Stimulated activated CD8-positive, alpha-beta memory T cell treated with anti-CD3 and anti-CD28 coated beads, Interleukin-4, amount 100 ng/mL, for 24 hours (primary cell): ENCODE measurements at regions not wholly inside any gene's neighbourhood (a gene's known extent, or its start where the extent isn't known, plus 50 kb on each side); places are given as distances from the start of the nearest gene placed in this dataset.
"Not testable (repeated sequence)": the region's sequence is repeated elsewhere in the genome, so short reads cannot be mapped to it uniquely, and the experiment has no call there.

Experiments
- DNase-seq: peaks from one replicate; pipeline ENCODE4 v3.0.0-alpha.2; 2020; ENCODE audit warnings: low read depth

DNA sequence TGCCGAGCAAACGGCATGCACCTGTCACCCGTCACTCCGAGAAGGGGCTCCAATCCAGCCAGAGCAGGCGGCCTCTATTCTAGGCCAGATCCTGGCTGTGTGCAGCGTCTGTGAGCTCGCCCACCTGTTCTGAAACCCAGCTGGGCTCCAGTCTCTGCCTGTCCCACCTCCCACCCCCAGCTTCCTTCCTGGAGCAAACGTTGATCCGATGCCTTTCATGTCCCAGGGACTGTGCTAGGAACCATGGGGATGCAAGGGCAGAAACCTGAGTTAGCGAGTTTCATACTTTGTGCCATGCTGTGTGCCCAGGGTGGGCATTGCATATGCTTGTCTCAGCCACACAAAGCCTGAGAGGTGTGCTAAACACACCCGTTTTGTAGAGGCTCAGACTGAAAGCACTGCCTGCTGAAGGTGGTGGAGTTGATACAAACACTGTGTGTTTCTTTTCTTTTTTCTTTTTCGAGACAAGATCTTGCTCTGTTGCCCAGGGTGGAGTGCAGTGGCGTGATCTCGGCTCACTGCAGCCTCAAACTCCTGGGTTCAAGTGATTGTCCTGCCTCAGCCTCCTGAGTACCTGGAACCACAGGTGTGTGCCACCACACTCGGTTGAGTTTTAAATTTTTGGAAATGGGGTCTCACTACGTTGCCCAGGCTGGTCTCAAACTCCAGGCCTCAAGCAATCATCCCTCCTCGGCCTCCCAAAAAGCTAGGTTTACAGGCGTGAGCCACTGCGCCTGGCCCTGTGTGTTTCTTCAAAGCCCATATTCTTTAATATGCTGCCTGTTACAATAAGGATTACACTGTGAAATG is 84.1 kb upstream of the MED13L start:
- DNase-seq = no peak

GRCh38 chr12:116365114-116365513 is 87.6 kb upstream of the MED13L start:
- no peak for DNase-seq

- DNase-seq = no peak
Observed at GRCh38 chr12:116365606-116366455, 88.3 kb upstream of the MED13L start.

DNA sequence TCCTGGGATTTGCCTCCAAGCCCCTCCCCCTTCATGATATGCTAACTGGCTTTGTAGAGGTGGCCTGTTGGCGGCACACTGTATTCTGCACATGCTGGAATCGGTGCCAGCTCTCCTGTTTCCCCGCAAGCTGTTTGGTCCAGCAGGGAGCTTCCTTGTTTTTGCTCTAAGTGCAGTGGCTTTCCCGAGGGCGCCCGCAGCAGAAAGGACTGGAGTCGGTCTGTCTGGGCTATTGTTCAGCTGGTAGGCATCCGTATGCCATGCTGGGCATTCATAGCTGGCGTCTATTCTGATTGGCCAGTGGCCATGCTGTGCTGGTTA is 88.9 kb upstream of the MED13L start:
- no peak for DNase-seq

DNA sequence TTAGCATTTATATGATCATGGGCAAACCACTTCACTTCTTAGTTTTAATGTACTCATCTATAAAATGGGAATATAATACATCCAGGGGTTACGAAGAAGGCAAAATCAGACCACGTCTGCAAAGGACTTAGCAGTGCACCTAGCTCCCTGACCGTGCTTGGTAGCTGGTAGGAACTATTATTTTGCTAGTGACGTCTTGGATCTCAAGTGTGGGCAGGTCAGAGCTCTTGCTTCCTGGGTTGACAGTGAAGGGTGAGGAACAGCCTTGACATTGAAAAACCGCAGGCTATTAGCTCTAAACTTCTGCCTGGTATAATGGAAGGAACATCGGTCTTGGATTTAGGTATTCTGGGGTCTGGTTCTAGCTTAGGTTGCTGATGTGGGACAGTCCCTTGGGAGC is 89.3 kb upstream of the MED13L start:
- DNase-seq = no peak

- DNase-seq = no peak
Observed at GRCh38 chr12:116368196-116369194, 91.0 kb upstream of the MED13L start.

GRCh38 chr12:116370004-116370404 is 92.5 kb upstream of the MED13L start:
- no peak for DNase-seq

DNA sequence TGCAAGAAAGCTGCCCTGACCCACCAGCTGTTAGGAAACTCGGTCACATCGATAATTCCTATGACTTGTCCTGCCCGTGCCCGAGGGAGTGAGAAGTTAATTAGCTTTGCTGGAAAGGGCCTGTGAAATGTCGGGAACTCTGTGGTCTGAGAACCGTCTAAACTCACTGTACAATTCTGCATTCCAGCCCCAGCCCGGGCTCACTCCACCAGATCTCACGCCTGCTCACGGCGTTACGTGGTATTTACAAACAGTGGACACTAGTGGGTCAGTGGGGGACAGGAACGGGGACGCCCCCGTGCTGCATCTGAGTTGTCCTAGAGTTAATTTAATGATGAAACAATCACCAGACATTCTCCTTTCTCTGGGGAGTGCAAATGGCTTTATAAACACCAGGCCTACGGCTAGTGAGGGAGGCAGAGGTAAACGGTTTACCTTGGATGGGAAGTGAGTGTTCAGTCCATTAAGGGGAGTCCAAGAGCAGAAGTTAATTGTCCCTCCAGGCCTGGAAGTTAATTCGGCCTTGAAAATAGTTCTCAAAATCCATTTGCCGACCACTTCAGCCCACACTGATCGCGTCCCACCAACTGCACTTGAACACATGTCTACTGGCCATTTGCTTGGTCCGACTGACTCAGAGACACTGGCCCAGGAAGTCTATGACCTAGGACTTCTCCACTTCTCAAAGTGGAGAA is 93.5 kb upstream of the MED13L start:
- no peak for DNase-seq

DNA sequence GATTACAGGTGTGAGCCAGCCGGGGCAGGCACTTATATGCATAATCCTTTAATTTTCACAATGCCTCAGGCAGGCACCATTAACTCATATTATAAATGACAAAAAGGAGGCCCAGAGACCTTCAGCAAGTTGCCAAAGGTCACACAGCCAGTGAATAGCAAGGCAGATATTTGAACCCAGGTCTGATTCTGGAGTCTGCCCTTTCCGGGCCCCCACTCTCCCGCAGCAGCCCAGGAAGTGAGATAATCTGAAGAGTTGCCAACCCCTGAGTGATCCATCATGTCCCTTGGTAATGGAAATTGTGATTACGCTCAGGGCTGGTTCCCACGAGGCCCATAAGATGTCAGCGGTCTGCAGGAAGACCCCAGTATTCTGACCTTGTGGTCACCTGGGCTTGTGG is 95.3 kb upstream of the MED13L start:
- no peak for DNase-seq

DNA sequence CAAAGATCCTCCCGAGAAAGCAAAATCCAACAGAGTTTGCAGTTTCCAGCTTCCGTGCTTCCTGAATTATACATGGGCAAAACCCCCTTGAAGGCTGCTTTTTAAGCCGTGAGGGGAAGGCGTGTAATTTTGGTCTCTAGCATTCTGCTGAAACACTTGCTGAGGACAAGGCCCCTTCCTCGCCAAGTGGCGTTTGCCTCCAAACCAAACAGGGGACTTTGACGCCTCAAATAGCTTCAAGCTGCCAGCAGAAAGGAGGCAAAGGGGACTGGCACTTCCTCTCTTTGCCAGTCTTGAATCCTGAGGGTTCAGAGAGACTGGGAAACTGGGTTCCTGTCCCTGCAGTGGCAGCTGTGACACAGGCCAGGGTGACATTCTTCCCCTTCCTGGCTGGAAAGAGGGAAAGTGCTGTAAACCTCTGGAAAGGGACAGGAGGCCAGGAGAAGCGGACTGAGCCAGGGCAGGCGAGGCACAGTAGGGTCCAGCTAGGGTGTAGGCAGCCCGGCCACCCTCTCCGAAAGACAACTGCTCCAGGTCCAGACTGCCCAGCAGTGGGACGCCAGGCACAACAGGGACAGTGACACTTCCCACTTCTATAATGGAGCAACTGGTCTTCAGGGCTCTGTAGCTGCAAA is 96.2 kb upstream of the MED13L start:
- DNase-seq = no peak

GRCh38 chr12:116374207-116374606 is 96.7 kb upstream of the MED13L start:
- DNase-seq = no peak

- DNase-seq = no peak
Observed at GRCh38 chr12:116375278-116375842, 97.9 kb upstream of the MED13L start.

GRCh38 chr12:116376354-116377193 is 99.1 kb upstream of the MED13L start:
- no peak for DNase-seq

GRCh38 chr12:116377194-116377571 is 99.7 kb upstream of the MED13L start:
- DNase-seq = not testable (repeated sequence)

DNA sequence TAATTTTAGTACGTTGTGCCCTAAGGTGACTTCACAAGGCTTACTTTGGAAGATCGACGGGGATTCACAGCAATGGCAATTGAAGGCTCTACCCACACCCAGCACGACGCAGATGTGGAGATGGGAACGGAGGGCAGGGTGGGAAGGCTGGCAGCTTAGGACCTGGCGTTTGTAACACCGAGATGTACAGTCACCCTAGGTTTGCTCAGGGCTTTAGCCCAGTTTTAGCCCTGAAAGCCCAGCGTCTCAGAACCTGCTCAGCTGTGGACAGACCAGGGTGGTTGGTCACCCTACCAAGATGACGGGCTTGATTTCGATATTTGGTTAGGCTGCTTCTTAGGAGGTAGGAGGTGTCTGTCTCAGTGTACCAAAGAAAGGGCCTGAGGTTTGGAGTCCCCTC is 100.5 kb upstream of the MED13L start:
- DNase-seq = no peak

DNA sequence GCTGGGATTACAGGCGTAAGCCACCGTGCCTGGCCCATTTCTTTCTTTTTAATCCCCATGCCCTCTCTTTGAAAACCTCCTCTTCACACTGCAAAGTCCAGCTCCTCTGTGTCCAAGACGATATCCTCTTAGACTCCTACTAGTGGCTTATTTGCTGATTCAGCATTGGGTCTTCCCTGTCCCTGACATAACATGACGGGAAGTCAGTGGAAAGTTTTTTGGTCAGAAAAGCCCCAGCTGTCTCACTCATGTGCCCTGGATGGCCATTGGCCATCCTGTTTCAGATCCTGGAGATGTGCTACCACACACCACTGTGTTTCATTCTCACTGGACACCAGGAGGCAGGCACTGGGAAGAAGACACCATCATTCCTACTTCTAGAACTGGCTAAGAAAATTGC is 102.6 kb upstream of the MED13L start:
- no peak for DNase-seq

GRCh38 chr12:116380740-116381139 is 103.2 kb upstream of the MED13L start:
- not testable (repeated sequence) for DNase-seq

DNA sequence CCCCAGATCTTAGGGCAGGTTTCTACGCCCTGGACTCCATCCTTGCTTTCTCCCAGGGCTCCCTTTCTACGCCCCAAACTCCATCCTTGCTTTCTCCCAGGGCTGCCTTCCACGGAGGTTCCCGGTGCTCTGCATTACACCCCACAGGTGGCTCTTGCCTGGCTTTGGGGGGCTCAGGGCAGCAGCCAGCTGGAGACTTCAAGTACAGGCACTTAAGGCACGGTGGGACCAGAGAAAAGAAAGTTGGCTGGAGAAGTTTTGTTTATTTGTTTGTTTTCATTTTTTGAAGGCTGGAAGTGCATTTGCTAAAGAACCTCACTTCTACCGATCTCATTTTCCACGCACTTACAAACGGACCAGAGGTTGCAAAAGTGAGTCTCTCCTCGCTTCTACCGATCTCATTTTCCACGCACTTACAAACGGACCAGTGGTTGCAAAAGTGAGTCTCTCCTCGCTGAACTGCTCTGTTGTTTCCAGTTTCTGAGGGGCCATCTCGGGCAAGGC is 103.8 kb upstream of the MED13L start:
- no peak for DNase-seq
